OCI-LY1 (cell line): ENCODE measurements at regions not wholly inside any gene's neighbourhood (a gene's known extent, or its start where the extent isn't known, plus 50 kb on each side); places are given as distances from the start of the nearest gene placed in this dataset.

Experiments used
- CTCF ChIP-seq: fragments of 200-600 bp; sonication (generic), shearing (Covaris generic); IDR thresholded peaks from 2 replicates; pipeline ENCODE4 v1.5.1; 2017; ENCODE audit warnings: mild to moderate bottlenecking, antibody characterized with exemption, low read length, moderate library complexity, mixed read lengths
- EZH2 ChIP-seq: fragments of 200-600 bp; sonication (generic), shearing (Covaris generic); IDR thresholded peaks from 2 replicates; pipeline ENCODE4 v1.8.0; 2017; ENCODE audit warnings: borderline replicate concordance, mixed run types, mild to moderate bottlenecking, antibody characterized with exemption, low read length, moderate library complexity, mixed read lengths

GRCh38 chr4:115648786-115649185 is 535.4 kb upstream of the NDST4 start:
- TF ChIP-seq CTCF = no peak
- no peak for TF ChIP-seq EZH2
